ENCODE measurements at regions not wholly inside any gene's neighbourhood (a gene's known extent, or its start where the extent isn't known, plus 50 kb on each side); places are given as distances from the start of the nearest gene placed in this dataset.

DNA sequence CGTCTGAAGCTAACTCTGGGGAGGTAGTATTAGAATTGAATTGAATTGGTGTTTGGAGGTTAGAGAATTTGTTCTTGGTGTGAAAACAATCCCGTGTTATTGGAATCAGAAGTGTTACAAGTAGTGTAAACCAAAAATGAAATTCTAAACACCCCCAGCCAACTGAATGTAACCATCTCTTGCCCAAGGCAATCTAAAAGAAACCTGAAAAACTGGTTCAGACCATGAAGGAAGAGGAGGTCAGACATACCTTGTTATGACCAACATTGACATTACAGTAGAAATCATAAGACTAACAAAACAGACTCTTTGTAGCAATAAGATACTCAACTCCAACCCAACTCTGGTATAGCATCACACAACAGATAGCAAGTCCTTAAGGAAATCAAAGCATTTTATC, 159.0 kb downstream of the TUSC1 start:
- ChIA-PET CTCF (no interaction called here), POLR2A (ENCODE audit: low non-redundant PET) (no interaction called here)
- no peaks in the 10 kb centered on the region for H3K27me3 ChIP-seq (replicated peaks; ENCODE audit: insufficient read depth, low read depth, low read length, poor library complexity)
- no TSS peak for BruUV-seq (replicated peaks)
- no peak overlapping the region for H3K4me3 ChIP-seq (ENCODE audit: low read depth, low read length, poor library complexity, severe bottlenecking)
- no peaks in the 10 kb centered on the region for H3K36me3 ChIP-seq (ENCODE audit: insufficient read depth, low read length, poor library complexity, severe bottlenecking)
- DNase-seq (ENCODE audit: low spot score): no peak
- H3K4me1 ChIP-seq (ENCODE audit: insufficient read depth, low read length, poor library complexity, severe bottlenecking): no peaks in the 10 kb centered on the region
- intact Hi-C loops (cut with micrococcal nuclease; ENCODE audit: unreplicated experiment): no loop called here
- H3K27ac ChIP-seq (ENCODE audit: low read depth, low read length, poor library complexity, severe bottlenecking): no peak overlapping the region
- H3K9me3 ChIP-seq (ENCODE audit: low read depth, low read length, poor library complexity, severe bottlenecking): no peaks in the 10 kb centered on the region
- TF ChIP-seq EZH2 (IDR thresholded peaks at IDR 0.05; ENCODE audit: borderline replicate concordance, low read depth, low read length, poor library complexity, severe bottlenecking) (no peak), CTCF (conservative IDR thresholded peaks at IDR 0.05; ENCODE audit: low read depth, low read length) (no peak)

GRCh38 chr9:25517701-25518100, 160.5 kb downstream of the TUSC1 start:
- no peak for TF ChIP-seq EZH2 (IDR thresholded peaks at IDR 0.05; ENCODE audit: borderline replicate concordance, low read depth, low read length, poor library complexity, severe bottlenecking)
- TF ChIP-seq CTCF (conservative IDR thresholded peaks at IDR 0.05; ENCODE audit: low read depth, low read length): no peak
- Histone ChIP-seq H3K4me3 (ENCODE audit: low read depth, low read length, poor library complexity, severe bottlenecking) (no peak overlapping the region), H3K9me3 (ENCODE audit: low read depth, low read length, poor library complexity, severe bottlenecking) (no peaks in the 10 kb centered on the region), H3K27me3 (replicated peaks; ENCODE audit: insufficient read depth, low read depth, low read length, poor library complexity) (no peaks in the 10 kb centered on the region), H3K27ac (ENCODE audit: low read depth, low read length, poor library complexity, severe bottlenecking) (no peak overlapping the region), H3K4me1 (ENCODE audit: insufficient read depth, low read length, poor library complexity, severe bottlenecking) (no peaks in the 10 kb centered on the region), H3K36me3 (ENCODE audit: insufficient read depth, low read length, poor library complexity, severe bottlenecking) (no peaks in the 10 kb centered on the region)
- no peak for DNase-seq (ENCODE audit: low spot score)
- no TSS peak for BruUV-seq (replicated peaks)
- POLR2A ChIA-PET (ENCODE audit: low non-redundant PET): no interaction called here
- CTCF ChIA-PET: no interaction called here
- intact Hi-C loops (cut with micrococcal nuclease; ENCODE audit: unreplicated experiment): no loop called here

DNA sequence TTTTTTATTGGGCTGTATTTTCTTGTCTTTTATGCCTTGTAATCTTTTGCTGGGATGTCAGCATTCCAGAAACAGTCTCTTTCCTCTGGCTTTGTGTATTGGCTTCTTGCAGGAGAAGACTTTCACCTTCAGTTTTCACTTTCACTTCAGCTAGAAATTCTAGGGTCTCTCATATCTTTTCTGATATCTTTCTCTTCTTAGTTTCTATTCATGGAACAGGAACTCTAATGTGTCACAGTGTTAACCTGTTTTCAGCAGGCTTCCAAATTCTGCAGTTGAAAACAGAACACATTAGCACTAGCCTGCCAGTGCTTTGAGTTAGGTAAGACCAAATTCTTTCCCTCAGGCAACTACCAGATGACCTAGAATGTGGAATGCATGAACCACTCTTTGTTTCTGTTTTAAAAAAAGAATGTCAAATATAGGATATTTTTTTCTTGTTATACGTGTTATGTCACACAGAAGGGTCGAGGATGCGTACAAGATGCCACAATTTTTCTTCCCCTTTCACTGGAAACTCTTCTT, 164.7 kb downstream of the TUSC1 start:
- TF ChIP-seq CTCF (conservative IDR thresholded peaks at IDR 0.05; ENCODE audit: low read depth, low read length) (no peak), EZH2 (IDR thresholded peaks at IDR 0.05; ENCODE audit: borderline replicate concordance, low read depth, low read length, poor library complexity, severe bottlenecking) (no peak)
- H3K9me3 ChIP-seq (ENCODE audit: low read depth, low read length, poor library complexity, severe bottlenecking): no peaks in the 10 kb centered on the region
- no peak overlapping the region for H3K4me3 ChIP-seq (ENCODE audit: low read depth, low read length, poor library complexity, severe bottlenecking)
- no peak for DNase-seq (ENCODE audit: low spot score)
- H3K4me1 ChIP-seq (ENCODE audit: insufficient read depth, low read length, poor library complexity, severe bottlenecking): no peaks in the 10 kb centered on the region
- ChIA-PET CTCF (no interaction called here), POLR2A (ENCODE audit: low non-redundant PET) (no interaction called here)
- BruUV-seq (replicated peaks): no TSS peak
- no peak overlapping the region for H3K27ac ChIP-seq (ENCODE audit: low read depth, low read length, poor library complexity, severe bottlenecking)
- intact Hi-C loops (cut with micrococcal nuclease; ENCODE audit: unreplicated experiment): no loop called here
- no peaks in the 10 kb centered on the region for H3K27me3 ChIP-seq (replicated peaks; ENCODE audit: insufficient read depth, low read depth, low read length, poor library complexity)
- no peaks in the 10 kb centered on the region for H3K36me3 ChIP-seq (ENCODE audit: insufficient read depth, low read length, poor library complexity, severe bottlenecking)

Measured in A673 (cell line).